Fibroblast of the conjunctiva (primary cell): ENCODE measurements at regions not wholly inside any gene's neighbourhood (a gene's known extent, or its start where the extent isn't known, plus 50 kb on each side); places are given as distances from the start of the nearest gene placed in this dataset.
"Not testable (repeated sequence)": the region's sequence is repeated elsewhere in the genome, so short reads cannot be mapped to it uniquely, and the experiment has no call there.

Experiments used
- DNase-seq: peaks from one replicate; pipeline ENCODE4 v3.0.0-alpha.2; 2010; ENCODE audit warnings: low read depth

DNA sequence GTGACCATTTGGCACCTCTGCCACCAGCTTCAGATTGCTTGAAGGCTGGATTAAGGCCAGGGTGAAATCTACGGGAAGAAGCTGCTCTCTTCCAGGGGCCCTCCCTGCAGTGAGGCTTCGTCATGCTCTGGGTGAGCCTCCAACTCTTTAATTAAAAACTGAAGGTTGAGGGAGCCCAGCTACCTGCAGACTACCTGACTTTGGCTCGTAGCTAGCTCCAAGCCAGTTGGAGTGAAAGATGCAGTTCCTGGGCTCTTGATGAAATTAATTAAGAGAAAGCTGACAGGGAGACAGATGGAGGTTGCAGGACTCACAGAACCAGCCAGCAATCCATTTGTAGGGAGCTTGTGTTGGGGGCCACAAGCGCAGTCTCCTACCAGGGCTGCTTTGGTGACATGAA, 168.5 kb upstream of the SFSWAP start:
- DNase-seq: no peak

DNA sequence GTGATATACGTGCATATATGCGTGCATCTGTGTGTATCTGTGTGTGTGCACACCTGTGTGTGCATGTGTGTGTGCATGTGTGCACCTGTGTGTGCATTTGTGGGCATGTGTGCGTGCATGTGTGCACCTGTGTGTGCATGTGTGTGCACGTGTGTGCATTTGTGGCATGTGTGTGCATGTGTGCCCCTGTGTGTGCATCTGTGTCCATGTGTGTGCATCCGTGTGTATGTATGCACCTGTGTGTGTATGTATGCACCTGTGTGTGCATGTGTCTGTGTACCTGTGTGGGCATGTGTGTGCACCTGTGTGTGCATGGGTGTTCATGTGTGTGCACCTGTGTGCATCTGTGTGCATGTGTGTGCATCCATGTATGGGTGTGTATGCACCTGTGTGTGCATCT, 167.8 kb upstream of the SFSWAP start:
- DNase-seq: no peak

DNA sequence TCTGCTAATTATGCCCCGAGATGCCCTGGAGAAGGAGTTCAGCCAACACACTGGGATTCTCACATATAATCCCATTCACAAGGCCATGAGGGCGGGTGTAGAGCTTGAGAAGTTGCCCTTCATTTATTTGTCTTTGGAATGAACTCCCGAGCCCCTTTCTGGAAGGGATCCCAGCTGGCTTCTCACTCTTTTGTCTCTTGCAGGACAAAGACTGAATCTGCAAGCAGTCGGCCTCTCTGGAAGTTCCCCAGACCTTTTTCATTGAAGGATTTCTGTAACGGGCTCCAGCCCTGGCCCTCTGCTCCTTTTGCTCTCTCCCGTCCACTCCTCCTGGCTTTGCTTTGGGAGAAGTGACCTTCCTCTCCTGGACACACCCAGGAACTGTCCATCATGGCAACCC, 163.3 kb upstream of the SFSWAP start:
- no peak for DNase-seq

DNA sequence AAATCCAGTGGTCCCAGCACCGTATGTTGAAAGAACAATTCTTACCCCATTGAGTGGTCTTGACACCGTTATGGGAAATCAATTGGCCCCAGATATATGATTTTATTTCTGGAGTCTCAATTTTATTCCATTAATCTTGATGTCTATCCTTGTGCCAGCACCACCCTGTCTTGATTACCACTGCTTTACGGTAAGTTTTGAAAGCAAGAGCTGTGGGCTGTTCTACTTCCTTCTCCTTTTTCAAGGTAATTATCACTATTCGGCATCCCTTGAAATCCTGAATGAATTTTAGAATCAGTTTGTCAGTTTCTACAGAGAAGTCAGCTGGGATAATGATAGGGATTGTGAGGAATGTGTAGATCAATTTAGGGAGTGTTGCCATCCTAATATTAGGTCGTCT, 160.8 kb upstream of the SFSWAP start:
- no peak for DNase-seq

DNA sequence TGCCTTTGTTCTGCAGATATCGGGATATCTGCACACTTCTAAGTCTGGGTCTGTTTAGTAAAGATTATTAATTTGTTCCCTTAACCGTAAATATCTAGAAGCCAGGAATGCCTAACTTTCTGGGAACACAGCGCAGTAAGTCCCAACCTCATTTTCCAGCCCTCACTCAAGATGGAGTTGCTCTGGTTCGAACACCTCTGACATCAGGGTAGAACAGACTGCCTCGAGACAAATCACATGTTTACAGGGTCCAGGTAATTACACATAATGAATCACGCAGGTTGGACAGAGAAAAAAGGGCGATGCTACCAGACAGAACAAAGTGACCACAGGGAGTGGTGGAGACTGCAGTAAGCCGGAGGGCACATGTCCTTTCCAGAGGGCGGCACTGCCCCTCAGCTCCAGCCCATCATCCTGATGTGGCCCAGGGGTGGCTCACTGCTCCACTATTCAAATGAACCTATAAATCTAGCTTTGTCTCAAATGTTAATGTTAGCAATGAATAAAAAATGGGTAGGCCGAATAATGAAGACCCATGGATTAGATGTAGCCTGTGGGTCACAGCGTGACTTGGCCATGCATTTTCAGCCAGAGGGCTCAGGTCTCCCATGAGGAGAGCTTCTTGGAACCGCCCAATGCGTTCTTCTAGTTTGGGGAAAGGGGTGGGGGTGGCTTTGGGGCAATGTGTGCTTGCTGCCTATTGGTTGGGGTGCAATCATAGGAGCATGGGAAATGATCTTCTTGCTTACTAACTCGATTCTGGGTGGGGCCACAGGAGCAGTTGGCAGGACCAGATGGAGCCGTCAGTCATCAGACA, 159.0 kb upstream of the SFSWAP start:
- DNase-seq: no peak

DNA sequence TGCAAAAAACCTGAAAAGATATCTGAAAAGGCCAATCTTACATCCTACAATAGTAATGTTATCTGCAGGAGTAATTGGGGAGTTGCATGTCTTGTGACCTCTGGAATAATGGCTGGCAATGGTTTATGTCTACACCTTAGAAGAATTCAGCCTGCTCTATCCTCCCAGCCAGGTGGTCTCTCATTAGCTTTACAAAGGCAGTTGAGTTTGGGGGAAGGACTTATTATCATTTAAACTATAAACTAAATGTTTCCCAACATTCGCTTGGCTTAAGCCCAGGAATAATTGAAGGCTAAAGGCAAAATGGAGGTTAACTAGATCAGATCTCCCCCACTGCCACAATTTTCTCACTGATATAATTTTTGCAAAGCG, 158.4 kb upstream of the SFSWAP start:
- DNase-seq: no peak

DNA sequence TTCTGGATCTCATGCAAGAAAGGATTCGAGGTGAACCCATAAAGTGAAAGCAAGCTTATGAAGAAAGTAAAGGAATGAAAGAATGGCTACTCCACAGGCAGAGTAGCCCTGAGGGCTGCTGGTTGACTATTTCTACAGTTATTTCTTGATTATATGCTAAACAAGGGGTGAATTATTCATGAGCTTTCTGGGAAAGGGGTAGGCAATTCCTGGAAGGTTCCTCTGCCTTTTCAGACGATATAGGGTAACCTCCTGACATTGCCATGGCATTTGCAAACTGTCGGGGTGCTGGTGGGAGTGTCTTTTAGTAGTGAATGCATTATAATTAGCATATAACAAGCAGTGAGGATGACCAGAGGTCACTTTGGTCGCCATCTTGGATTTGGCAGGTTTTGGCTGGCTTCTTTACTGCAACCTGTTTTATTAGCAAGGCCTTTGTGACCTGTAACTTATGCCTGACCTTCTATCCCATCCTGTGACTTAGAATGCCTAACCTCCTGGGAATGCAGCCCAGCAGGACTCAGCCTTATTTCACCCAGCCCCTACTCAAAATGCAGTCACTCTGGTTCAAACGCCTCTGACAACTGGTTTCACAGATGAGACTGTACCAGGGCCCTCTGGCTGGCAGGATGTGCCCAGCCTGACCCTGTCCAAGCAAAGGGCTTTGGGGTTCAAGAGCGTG, 157.7 kb upstream of the SFSWAP start:
- DNase-seq: no peak

DNA sequence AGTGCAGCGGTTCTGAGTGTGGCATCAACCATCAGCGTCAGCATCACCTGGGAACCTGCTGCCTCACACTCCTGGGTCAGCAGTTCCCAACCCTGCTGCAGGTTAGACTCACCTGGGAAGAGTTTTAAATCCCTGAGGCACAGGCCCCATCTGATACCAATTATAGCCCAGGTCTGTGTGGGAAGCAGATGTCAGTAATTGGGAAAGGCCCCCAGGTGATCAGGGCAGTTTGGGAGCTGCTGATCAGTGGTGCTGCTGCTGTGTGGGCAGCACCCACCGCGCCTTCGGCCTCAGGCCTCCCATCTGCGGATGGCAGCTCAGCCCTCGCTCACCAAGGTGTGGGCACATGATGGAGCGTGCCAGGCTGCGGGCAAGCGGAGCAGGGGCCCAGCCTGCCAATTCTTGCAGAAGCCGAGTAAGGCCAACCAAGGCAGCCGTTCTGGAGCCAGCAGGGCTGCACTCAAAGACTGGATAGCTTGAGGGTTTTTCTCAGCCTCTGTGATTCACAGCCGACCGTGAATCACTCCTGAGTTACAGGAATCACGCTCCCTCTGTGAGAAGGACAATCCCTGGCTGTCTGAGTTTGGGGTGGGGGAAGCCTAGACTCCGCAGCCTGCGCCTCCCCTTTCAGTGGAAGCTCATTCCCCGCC, 155.6 kb upstream of the SFSWAP start:
- DNase-seq: no peak

DNA sequence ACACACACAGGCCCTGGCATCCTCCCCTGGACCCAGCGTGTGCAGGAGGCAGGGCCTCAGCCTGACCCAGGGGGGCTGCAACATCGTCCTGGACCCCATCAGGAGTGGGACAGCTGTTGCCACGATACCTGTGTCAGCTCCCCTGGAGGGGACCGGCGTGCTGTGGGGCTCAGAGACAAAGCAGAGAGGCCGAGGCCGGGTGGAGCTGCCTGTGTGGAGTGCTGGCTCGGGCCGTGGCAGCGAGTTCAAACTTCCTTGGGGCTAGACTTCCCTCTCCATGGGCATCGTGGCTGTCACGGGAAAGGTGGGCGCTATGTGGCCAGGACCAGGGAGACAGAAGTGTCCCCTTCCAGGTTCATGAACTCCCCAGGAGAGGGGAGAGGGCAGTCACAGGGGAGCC, 155.0 kb upstream of the SFSWAP start:
- no peak for DNase-seq

DNA sequence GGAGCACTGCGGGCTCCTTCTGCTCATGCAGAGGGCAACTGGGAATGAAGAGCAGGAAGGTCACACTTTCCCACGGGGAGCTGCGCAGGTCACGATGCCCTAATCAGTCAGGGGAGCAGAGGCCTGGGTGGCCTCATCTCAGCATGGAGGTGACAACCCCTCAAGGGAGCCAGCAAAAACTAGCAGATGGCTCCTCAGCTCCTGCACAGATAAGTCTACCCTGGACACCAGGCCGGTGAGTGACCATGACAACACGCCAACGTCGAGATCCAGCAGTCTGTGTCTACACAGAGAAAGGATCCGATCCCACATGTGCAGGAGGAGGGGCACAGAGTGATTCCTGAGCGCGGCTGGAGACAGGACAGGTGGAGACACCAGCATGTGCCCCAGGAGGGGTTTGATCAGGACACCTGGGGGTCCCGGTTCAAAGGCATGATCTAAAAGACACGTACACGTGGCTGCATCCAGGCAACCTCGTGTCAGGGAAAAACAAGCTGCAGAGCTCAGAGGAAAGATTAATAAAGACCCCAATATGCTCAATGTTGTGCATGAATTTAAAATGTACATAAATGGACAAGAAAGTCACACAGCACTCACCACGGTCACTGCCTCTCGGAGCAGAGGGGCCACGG, 153.7 kb upstream of the SFSWAP start:
- DNase-seq: no peak

DNA sequence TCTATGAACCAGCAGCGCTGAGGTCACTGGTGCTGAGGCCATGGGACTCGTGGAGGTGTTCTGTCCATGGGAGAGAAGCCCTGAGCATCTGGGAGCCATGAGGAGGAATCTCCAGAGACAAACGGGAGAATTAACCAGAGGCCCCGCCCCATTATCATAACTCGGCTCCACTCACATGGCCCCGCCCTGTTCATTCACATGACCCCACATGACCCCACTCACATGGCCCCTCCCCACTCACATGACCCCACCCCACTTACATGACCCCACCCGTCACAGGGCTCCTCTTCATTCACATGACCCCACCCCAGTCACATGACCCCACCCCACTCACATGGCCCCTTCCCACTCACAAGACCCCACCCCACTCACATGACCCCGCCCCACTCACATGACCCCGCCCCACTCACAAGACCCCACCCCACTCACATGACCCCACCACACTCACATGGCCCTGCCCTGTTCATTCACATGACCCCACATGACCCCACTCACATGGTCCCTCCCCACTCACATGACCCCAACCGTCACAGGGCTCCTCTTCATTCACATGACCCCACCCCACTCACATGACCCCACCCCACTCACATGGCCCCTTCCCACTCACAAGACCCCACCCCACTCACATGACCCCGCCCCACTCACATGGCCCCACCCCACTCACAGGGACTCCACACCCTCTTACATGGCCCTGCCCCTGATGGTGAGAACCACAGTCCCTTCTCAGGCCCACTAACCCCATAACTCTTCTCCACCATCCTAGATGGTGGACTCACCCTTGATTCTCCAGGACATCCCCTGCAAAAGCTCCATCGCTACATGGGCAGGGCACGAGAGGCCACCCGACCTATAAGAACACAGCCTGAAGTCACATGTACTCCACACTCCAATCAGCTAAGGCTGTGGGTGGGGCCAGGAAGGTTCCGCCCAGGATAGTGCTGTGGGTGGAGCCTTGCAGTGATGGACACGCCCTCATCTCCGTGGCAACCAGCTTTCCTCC, 151.1 kb upstream of the SFSWAP start:
- no peak for DNase-seq

DNA sequence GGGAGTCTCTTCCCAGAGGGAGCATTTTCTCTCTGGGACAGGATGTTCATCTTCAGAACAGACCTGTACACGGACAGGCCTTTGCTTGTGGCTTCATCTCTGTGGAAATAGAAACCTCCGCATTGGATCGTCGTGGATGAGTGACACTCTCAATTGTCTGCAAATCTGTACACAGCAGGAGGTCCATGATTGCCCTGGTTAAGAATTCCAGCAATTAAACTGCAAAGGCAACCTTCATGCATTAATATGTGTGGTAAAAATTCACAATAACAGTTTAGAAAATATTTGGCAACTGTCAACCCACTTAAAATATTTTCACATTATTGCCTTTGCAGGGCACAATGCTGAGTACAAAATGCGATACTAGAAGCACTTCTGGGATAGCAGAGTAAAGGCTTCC, 149.8 kb upstream of the SFSWAP start:
- no peak for DNase-seq

DNA sequence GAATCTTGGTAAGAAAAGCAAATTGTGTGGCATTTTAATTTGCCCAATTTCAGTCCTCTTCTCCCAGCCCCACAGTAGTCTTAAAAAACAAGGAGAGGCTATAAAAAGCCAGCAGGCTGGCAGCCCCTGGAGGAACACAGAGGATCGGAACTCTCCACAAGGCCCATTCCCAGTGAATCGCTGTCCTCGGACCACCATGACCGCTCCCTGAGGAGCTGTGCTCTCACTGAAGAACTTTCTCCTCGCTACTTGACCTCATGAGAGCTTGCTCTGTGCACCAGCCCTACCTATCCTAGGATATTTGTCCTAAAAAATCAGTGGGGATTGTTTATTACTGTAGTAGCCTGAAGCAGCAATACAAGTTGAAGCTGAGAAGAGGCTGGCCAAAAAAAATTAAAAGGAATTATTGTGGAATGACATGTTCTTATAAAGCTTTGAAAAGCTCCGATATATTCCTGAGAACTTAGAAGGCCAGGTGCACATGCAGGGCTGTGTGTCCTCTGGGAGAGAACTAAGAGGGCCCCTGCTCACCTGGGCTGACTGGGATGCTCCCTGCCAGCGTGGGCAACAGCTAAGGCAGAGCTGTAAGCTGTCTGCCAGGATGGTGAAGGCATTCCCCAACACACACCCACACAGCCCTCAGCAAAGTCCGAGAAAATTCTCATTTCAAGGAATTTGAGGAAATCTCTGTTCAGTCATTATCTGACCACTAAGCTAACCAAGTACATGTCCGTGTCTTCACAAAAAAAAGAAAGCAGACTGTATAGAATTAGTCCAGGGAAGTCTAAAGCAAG, 148.8 kb upstream of the SFSWAP start:
- DNase-seq: no peak

DNA sequence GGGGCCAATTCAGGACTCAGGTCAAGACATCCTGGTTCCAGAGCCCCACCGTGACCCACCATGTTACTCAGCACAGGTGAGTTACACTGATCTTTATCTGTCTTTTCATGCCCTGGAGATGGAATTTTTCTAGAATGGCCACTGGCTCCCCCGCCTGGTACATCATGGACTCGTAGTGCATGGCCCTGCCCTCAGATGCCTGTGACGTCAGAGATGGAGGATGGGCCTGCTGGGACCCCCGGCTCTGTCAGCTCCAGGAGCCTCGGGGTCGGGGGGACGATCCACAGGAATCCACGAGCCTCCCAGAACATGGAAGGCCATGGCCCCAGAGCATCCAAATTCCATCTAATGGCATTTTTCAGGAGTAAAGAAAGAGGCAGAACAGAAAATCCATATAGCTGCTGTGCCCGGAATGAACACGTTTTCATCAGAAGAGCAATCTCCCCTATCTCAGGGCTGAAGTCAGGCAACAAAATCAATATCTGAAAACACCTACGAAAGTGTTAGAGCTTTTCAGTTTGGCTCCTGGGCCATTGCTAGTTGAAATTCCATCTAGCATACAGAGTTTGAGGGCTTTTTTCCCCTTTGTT, 146.7 kb upstream of the SFSWAP start:
- not testable (repeated sequence) for DNase-seq

DNA sequence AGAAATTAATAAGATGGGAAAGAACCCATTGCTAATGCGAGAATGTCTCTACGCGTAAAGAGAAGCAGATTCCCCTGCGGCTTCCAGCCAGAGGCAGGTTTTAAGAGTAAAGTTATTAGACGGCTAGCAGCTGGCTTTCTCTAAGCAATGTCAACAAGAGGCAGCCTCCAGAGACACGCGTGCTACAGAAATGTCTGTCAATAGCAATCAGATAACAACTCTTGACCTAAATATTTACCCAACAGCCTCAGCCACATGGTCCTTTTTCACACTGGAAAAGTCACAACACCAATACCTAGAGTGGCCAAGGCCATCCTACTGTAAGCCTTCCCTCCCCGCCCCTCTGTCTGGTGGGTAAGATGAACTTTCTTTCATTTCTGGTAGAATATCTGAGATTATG, 146.0 kb upstream of the SFSWAP start:
- DNase-seq: no peak

DNA sequence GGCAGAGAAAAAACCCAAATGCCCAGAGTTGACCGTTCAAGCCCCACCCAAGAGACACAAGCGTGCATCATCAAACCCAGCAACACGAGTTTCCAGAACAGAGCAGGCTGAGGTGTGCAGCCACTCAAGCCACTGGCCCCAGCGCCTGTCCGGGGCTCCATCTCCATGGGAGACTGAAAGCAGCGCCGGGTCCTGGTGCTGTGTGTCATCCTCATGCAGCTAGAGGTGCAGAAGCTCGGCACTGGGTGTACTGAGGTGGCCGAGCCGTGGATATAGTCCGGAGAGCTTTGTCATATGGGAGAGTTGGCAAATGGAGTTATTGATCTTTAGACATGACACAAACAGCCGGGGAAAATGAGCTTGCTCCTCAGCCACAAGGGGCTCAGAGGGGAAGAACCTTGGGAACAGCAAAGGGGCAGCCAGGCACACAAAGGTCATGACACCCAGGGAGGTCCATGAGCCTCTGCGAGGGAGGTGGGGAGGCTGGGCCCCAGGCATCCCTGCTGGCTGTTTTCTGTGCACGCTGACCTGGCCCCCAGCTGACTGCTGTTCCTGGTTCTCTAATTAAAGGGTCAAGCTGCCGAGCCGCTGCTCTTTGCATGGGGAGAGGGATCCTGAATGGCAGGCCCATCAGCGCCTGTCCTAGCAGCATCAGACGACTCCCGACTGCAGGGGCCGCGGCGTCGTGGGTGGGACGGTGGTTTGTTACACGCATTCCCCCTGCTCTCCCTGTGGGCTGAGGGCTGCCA, 145.4 kb upstream of the SFSWAP start:
- no peak for DNase-seq

DNA sequence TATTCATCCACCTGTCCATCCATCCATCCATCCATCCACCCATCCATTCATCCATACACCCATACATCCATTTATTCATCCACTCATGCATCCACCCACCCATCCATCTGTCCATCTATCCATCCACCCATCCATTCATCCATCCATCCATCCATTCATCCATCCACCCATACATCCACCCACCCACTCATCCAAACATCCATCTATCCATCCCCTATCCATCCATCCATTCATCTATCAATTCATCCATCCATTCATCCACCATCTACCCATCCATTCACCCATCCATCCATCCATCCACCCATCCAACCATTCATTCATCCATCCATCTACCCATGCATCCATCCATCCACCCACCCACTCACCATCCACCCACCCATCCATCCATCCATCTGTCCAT, 142.6 kb upstream of the SFSWAP start:
- DNase-seq: no peak

DNA sequence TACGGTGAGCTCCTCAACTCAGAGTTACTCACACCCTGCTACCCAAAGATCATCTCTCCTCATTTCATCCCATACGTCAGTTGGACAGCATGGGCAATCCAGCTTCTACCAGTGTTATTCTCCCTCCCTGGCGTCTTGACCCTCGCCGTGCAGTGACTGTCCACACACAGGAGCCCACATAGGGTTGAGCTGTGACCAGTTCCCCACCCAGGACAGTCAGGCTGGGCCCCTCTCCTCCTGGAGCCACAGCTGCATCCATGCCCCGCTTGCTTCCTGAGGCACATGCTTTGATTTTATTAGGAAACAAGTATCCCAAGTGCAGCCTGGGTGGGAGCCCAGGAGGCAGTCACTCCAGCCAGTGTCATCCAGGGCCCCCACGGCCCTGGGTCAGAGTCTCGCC, 140.3 kb upstream of the SFSWAP start:
- no peak for DNase-seq

DNA sequence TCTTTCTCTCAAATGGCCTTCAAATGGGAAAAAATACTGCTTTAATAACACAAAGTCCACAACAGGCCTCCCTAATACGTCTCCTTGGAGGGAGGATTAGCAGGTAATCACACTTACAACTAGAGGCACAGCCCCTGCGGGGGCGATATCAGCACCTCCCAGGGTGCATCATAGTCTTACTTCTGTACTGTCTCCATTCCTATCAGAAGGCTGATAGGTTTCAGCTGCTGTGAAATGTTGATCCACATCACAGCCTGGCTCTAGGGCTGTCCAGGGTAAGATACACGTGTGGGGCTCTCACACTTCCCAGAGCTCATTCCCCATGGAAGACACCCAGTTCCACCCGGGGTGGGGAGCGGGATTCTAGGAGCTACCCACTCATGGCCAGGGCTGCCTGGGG, 139.1 kb upstream of the SFSWAP start:
- no peak for DNase-seq

DNA sequence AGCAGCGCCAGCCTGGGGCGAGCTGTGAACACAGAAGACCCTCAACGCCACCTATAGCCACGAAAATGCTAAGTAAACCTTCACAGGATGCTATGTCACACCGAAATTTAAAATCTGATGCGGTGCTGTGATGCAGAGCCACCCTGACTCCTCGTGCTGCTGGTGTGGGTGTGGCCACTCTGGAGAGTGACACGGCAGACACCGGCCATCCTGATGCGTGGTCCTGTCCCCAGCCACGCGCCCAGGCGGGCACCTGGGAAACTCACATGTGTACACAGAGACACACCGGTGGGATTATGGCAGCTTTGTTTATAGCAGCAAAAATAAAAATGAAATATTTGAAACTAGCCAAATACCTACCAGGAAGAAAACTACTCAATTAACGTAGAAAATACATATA, 138.3 kb upstream of the SFSWAP start:
- DNase-seq: no peak
